ENCODE measurements at regions not wholly inside any gene's neighbourhood (a gene's known extent, or its start where the extent isn't known, plus 50 kb on each side); places are given as distances from the start of the nearest gene placed in this dataset.

DNA sequence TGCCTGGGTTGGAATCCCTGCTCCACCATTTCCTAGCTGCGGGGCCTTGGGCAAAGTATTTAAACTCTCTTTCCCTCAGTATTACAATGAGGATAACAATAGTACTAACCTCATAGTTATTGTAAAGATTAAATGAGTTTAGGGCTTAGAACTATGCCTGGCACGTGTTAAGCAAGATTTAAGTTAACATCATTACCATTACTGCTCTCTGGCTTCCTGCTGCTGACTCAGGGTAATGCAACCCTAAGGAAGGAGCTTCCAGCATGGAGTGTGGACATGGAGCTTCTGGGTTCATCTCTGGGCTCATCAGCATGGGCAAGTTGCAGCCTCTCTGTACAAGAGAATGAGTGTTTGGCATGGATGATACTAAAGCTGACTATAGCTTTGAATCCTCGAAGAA lies 374.2 kb upstream of the MAP2 start:
- TF ChIP-seq POLR2A (IDR thresholded peaks at IDR 0.05; ENCODE audit: low read depth, low read length): no peak
- TF ChIP-seq TAF1 (IDR thresholded peaks at IDR 0.05; ENCODE audit: borderline replicate concordance, low read depth, low read length): no peak

Data from GM12892 (cell line).